Body of pancreas (tissue), 4 donors: ENCODE measurements at regions not wholly inside any gene's neighbourhood (a gene's known extent, or its start where the extent isn't known, plus 50 kb on each side); places are given as distances from the start of the nearest gene placed in this dataset.

Experiments used
- ATAC-seq: fragments of 150-250 bp; one replicate; pipeline ENCODE4 v1.9.1; 2016
- DNase-seq, 4 donors: peaks; one replicate each; pipeline ENCODE4 v3.0.0-alpha.2; 2019
- H3K27ac ChIP-seq, 4 donors: fragments of 200-600 bp; sonication (generic); 1 replicate in 3 of 4; 2 replicates in 1 of 4; pipeline versions ENCODE4 v1.5.1 to v1.6.1; 2016 to 2019; ENCODE audit warnings: mild to moderate bottlenecking in 1 of 4, mixed read lengths in 1 of 4, moderate library complexity in 1 of 4
- H3K27me3 ChIP-seq, 2 donors: fragments of 200-600 bp; sonication (generic); one replicate each; pipeline ENCODE4 v1.6.0; 2016; ENCODE audit warnings: mild to moderate bottlenecking in 1 of 2
- H3K36me3 ChIP-seq, 2 donors: fragments of 200-600 bp; sonication (generic); replicated peaks in 1 of 2; 2 replicates each; pipeline ENCODE4 v1.5.1; 2016; ENCODE audit warnings: low read depth in 2 of 2; ENCODE audit not compliant: insufficient read depth in 1 of 2
- H3K4me1 ChIP-seq: fragments of 200-600 bp; sonication (generic); one replicate; pipeline ENCODE4 v1.6.0; 2016
- H3K4me3 ChIP-seq, 2 donors: fragments of 200-600 bp; sonication (generic); 1 replicate in 1 of 2; 2 replicates in 1 of 2; pipeline ENCODE4 v1.5.1; 2016 to 2019
- H3K9me3 ChIP-seq, 3 donors: fragments of 200-600 bp; sonication (generic); 1 replicate in 2 of 3; 2 replicates in 1 of 3; pipeline ENCODE4 v1.5.1; 2016
- CTCF ChIP-seq, 7 experiments: fragments of 450-650 bp in 4 of 7; fragments of 200-600 bp in 3 of 7; sonication (generic) in 3 of 7; IDR thresholded peaks; one replicate each; pipeline ENCODE4 v1.5.1; 2016 to 2019; ENCODE audit warnings: antibody characterized with exemption in 7 of 7
- POLR2A ChIP-seq, 3 donors: fragments of 450-650 bp; IDR thresholded peaks; one replicate each; pipeline ENCODE4 v1.6.1; 2016; ENCODE audit warnings: antibody characterized with exemption in 3 of 3, mild to moderate bottlenecking in 2 of 3
- WGBS, 2 donors: methylation state at CpG; one replicate each; pipeline ENCODE4 v1.1.5; 2017; 5-methylcytosine and 5-hydroxymethylcytosine counted together
- intact Hi-C: fragments of 100-400 bp; cut with DNase I; formaldehyde crosslinking; loops from one replicate; pipeline ENCODE4 v1.15.1; 2023

DNA sequence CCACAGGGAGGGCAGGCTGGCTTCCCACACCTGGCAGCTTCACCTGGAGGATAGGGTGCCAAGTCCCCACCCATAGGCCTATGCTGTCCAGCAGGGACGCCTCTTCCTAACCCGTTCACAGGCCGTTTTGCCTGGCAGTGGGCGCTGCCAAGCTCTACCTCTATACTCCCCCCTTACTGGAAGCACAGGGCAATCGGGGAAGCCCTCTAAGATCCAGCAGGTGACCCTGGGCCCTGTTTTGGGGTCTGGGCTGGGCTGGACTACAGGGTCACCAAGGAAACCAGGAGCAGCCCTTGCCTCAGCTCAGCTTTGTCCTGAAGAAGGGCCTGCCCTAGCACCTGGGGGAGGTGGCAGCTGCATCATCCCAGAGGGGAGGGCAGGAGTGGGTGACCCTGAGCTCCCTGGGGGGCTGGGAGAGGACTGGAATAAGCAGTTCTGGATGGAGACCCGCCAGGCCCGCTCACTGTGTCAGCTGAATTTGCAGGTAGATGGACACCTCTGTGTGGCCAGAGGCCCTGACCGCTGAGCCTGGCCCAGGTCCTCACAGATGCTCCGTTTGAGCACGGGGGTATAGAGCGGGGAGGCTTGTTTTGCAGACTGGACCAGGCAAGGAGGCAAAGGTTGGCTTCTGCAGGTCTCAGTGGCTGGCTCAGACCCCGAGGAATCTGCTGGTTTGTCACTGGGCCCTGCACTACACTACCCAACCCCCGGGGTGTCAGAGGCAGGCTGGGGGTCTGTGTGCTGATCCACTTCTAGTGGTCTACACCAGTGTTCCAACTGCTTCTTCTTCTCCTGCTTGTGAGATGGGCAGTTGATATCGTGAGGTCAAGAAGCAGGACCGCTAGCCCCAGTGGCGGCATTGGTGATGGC lies 163.1 kb downstream of the ASB1 start:
- H3K27ac ChIP-seq, result no peak overlapping the region
- intact Hi-C loops, result no loop called here
- H3K4me1 ChIP-seq, result no peaks in the 10 kb centered on the region
- TF ChIP-seq CTCF (IDR thresholded peaks at IDR 0.05) (no peak), POLR2A (IDR thresholded peaks at IDR 0.05) (no peak)
- no peak for DNase-seq
- WGBS, 2 donors, result 76 to 80% methylated on average over 8 to 16 of the region's 16 CpGs
- H3K9me3 ChIP-seq, result no peaks in the 10 kb centered on the region
- no peak for ATAC-seq
- H3K27me3 ChIP-seq, result no peaks in the 10 kb centered on the region
- H3K4me3 ChIP-seq, result no peak overlapping the region
- no peaks in the 10 kb centered on the region for H3K36me3 ChIP-seq

DNA sequence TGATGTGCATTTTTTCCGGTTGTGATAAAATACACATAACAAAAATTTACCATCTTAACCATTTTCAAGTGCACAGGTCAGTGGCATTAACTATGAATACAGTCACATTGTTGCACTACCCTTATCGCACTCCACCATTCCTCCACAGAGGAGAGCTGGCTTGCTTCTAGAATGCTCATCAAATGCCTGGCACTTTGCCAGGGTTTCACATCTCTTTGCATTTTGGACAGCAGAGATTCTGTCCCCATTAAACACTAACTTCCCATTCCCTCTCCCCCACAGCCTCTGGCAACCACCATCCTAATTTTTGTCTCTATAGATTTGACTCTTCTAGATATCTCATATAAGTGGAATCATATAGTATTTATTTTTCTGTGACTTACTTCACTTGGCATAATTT lies 165.0 kb downstream of the ASB1 start:
- Histone ChIP-seq H3K9me3 (no peaks in the 10 kb centered on the region), H3K27me3 (no peaks in the 10 kb centered on the region), H3K36me3 (no peaks in the 10 kb centered on the region), H3K4me3 (no peak overlapping the region), H3K4me1 (peaks cover 3% of the 10 kb centered on the region), H3K27ac (no peak overlapping the region)
- intact Hi-C loops, result no loop called here
- TF ChIP-seq POLR2A (IDR thresholded peaks at IDR 0.05) (no peak), CTCF (IDR thresholded peaks at IDR 0.05) (no peak)
- DNase-seq (no peak), ATAC-seq (no peak)
- 45 to 100% methylated on average over 1 to 2 of the region's 2 CpGs for WGBS, 2 donors

- TF ChIP-seq POLR2A (IDR thresholded peaks at IDR 0.05) (no peak), CTCF (IDR thresholded peaks at IDR 0.05) (no peak)
- intact Hi-C loops, result no loop called here
- DNase-seq (no peak), ATAC-seq (no peak)
- 69 to 74% methylated on average over 12 of the region's 12 CpGs for WGBS, 2 donors
- Histone ChIP-seq H3K9me3 (no peaks in the 10 kb centered on the region), H3K27ac (no peak overlapping the region), H3K27me3 (no peaks in the 10 kb centered on the region), H3K4me1 (peaks cover 14% of the 10 kb centered on the region), H3K36me3 (no peaks in the 10 kb centered on the region), H3K4me3 (no peak overlapping the region)
Measured at GRCh38 chr2:238593236-238593635, 166.5 kb downstream of the ASB1 start.

GRCh38 chr2:238593678-238594077 lies 167.0 kb downstream of the ASB1 start:
- Histone ChIP-seq H3K27me3 (no peaks in the 10 kb centered on the region), H3K4me3 (no peak overlapping the region), H3K36me3 (no peaks in the 10 kb centered on the region), H3K9me3 (no peaks in the 10 kb centered on the region), H3K4me1 (peaks cover 14% of the 10 kb centered on the region), H3K27ac (no peak overlapping the region)
- intact Hi-C loops, result no loop called here
- DNase-seq, result no peak
- TF ChIP-seq POLR2A (IDR thresholded peaks at IDR 0.05) (no peak), CTCF (IDR thresholded peaks at IDR 0.05) (no peak)
- 72 to 73% methylated on average over 9 of the region's 9 CpGs for WGBS, 2 donors
- no peak for ATAC-seq
